KOPT-K1 (cell line): ENCODE measurements at regions not wholly inside any gene's neighbourhood (a gene's known extent, or its start where the extent isn't known, plus 50 kb on each side); places are given as distances from the start of the nearest gene placed in this dataset.

Source experiments
- H3K27ac ChIP-seq: fragments of 200-600 bp; sonication (generic); 2 replicates; pipeline ENCODE4 v1.5.1; 2016; ENCODE audit warnings: antibody characterized with exemption, mild to moderate bottlenecking, low read depth, low read length; ENCODE audit not compliant: poor library complexity, severe bottlenecking
- H3K36me3 ChIP-seq: fragments of 200-600 bp; sonication (generic); 2 replicates; pipeline ENCODE4 v1.5.1; 2017; ENCODE audit warnings: antibody characterized with exemption, mild to moderate bottlenecking, low read length, moderate library complexity; ENCODE audit not compliant: insufficient read depth
- H3K9me3 ChIP-seq: fragments of 200-600 bp; sonication (generic); 2 replicates; pipeline ENCODE4 v1.5.1; 2017; ENCODE audit warnings: antibody characterized with exemption, low read length, mild to moderate bottlenecking; ENCODE audit not compliant: insufficient read depth, poor library complexity, severe bottlenecking

DNA sequence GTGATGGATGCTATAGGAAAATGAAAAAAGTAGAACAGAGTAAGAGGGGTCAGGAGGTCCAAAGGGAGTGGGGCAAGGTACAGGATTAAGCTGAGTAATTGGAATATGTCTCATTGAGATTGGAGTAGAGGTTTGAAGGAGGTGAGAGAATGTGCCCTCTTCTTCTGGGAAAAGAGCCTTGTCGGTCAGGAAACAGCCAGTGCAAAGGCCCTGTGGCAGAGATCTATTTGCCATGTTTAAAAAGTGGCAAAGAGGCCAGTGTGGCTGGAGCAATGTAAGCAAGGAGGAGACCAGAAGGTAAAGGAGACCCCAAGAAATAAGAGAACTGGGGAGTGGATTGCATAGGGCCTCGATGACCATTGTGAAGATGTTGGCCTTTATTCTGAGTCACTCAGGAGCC is 706.5 kb downstream of the MED13L start:
- H3K9me3 ChIP-seq, result no peaks in the 10 kb centered on the region
- no peak overlapping the region for H3K27ac ChIP-seq
- no peaks in the 10 kb centered on the region for H3K36me3 ChIP-seq

GRCh38 chr12:115570069-115570777 is 707.3 kb downstream of the MED13L start:
- H3K36me3 ChIP-seq, result no peaks in the 10 kb centered on the region
- no peak overlapping the region for H3K27ac ChIP-seq
- no peaks in the 10 kb centered on the region for H3K9me3 ChIP-seq

- Histone ChIP-seq H3K9me3 (no peaks in the 10 kb centered on the region), H3K27ac (no peak overlapping the region), H3K36me3 (no peaks in the 10 kb centered on the region)
These were observed 708.0 kb downstream of the MED13L start for GRCh38 chr12:115569345-115570068.

- no peaks in the 10 kb centered on the region for H3K9me3 ChIP-seq
- no peak overlapping the region for H3K27ac ChIP-seq
- H3K36me3 ChIP-seq, result no peaks in the 10 kb centered on the region
These were observed 719.2 kb downstream of the MED13L start for GRCh38 chr12:115558281-115558680.

DNA sequence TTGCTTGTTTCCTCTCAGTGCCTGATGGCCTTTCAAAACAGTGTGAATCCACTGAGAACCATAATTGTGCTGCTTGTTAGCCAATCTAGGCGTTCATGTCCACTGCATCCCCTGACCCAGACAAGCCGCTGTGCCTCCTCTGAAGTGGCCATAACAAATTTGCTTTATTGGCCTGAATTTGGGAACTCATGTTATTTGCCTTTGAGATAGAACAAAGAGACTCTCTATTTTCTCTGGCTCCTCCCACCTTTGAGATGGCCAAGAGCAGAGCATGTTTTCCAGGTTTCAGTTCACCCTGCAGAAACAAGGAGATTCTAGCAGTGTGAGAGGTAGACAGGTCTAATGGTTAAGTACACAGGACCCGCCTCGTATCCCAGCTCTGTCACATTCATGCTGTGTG is 723.9 kb downstream of the MED13L start:
- no peak overlapping the region for H3K27ac ChIP-seq
- H3K9me3 ChIP-seq, result no peaks in the 10 kb centered on the region
- H3K36me3 ChIP-seq, result no peaks in the 10 kb centered on the region

DNA sequence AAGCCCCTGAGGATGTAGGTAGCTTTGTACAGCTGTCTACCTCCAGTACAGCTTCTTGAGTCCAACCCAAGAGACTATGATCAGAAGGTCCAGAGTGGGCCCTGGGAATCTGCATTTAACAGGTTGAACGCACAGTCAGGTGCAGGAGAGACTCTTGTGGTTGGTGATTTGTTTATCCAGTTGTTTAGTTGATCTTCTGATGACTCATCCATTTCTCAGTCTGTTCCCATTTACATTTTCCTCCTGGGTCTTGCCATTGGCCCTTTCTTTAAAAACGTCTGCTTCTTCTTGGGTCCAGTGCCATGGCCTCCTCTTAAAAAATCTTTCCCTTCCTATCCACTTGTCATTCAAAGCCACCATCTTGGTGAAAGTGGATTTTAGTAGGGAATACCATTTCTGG is 734.2 kb downstream of the MED13L start:
- Histone ChIP-seq H3K36me3 (no peaks in the 10 kb centered on the region), H3K9me3 (peaks cover 3% of the 10 kb centered on the region), H3K27ac (no peak overlapping the region)

GRCh38 chr12:115542656-115543055 is 734.8 kb downstream of the MED13L start:
- Histone ChIP-seq H3K27ac (no peak overlapping the region), H3K36me3 (no peaks in the 10 kb centered on the region), H3K9me3 (peaks cover 6% of the 10 kb centered on the region)

- H3K27ac ChIP-seq, result no peak overlapping the region
- H3K36me3 ChIP-seq, result no peaks in the 10 kb centered on the region
- H3K9me3 ChIP-seq, result peaks cover 7% of the 10 kb centered on the region
These were observed 735.5 kb downstream of the MED13L start for GRCh38 chr12:115541891-115542421.

GRCh38 chr12:115528466-115528865 is 749.0 kb downstream of the MED13L start:
- H3K9me3 ChIP-seq, result no peaks in the 10 kb centered on the region
- no peak overlapping the region for H3K27ac ChIP-seq
- no peaks in the 10 kb centered on the region for H3K36me3 ChIP-seq

GRCh38 chr12:115521771-115522409 is 755.6 kb downstream of the MED13L start:
- H3K36me3 ChIP-seq, result no peaks in the 10 kb centered on the region
- no peaks in the 10 kb centered on the region for H3K9me3 ChIP-seq
- H3K27ac ChIP-seq, result no peak overlapping the region

GRCh38 chr12:115519887-115520286 is 757.6 kb downstream of the MED13L start:
- Histone ChIP-seq H3K27ac (no peak overlapping the region), H3K36me3 (no peaks in the 10 kb centered on the region), H3K9me3 (peaks cover 4% of the 10 kb centered on the region)

- Histone ChIP-seq H3K9me3 (peaks cover 4% of the 10 kb centered on the region), H3K27ac (no peak overlapping the region), H3K36me3 (no peaks in the 10 kb centered on the region)
These were observed 758.1 kb downstream of the MED13L start for GRCh38 chr12:115519359-115519758.

DNA sequence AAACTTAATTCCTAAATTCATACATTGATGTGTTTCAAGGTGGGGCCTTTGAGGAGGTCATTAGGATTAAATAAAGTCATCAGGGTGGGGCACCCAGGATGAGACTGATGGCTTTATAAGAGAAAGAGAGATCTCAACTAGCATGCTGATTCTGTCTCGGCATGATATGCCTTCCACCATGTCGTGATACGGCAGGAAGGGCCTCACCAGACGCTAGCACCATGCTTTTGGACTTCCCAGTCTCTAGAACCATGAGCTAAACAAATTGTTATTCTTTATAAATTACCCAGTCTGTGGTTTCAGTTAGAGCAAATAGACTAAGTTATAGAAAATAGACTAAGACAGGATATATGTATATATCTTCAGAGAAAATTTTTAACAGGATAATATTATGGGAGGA is 759.6 kb downstream of the MED13L start:
- Histone ChIP-seq H3K9me3 (peaks cover 4% of the 10 kb centered on the region), H3K36me3 (no peaks in the 10 kb centered on the region), H3K27ac (no peak overlapping the region)

DNA sequence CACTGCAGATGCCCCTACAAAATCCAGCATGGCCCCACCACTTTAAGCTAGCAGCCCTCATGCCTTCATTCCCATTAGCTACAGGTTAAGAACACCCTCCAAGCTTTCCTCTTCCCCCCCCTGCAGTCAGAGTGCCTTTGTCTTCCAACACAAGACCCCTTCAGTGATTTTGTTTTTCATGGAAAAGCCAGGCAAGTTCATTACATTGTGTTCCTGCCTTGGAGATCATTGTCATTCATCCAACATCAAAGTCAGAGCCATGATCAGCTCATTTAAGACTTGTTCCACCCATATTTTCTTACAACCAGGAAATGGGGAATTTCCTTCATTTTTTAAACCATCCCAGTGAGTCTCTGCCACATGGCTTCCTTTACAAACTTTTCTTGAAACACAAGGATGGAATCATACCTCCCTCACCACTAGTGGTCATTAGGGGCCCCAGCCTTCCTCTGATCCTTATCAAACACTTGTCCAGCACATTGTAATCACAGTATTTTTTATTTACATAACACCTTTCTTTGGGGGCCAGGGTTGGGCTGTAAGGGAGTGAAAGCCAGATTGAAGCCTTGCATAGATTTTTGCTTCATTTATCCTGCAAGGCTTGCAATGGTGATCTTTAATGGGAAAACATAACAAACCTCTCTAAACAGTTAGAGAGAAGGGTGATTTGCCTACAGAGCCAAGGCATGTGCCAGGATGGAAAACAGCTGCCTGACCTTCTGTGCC is 765.3 kb downstream of the MED13L start:
- Histone ChIP-seq H3K9me3 (peaks cover 4% of the 10 kb centered on the region), H3K36me3 (no peaks in the 10 kb centered on the region), H3K27ac (no peak overlapping the region)

- peaks cover 4% of the 10 kb centered on the region for H3K9me3 ChIP-seq
- no peak overlapping the region for H3K27ac ChIP-seq
- H3K36me3 ChIP-seq, result no peaks in the 10 kb centered on the region
These were observed 766.2 kb downstream of the MED13L start for GRCh38 chr12:115511305-115511704.
